MM.1S (cell line): ENCODE measurements at regions not wholly inside any gene's neighbourhood (a gene's known extent, or its start where the extent isn't known, plus 50 kb on each side); places are given as distances from the start of the nearest gene placed in this dataset.

ENCODE experiments used
- CTCF ChIP-seq: fragments of 300-600 bp; sonication (generic); IDR thresholded peaks from 2 replicates; pipeline ENCODE4 v1.5.1; 2016; ENCODE audit warnings: antibody characterized with exemption, low read length, mixed read lengths
- EZH2 ChIP-seq: fragments of 300-600 bp; sonication (generic); optimal IDR thresholded peaks from 2 replicates; pipeline ENCODE3; 2017; ENCODE audit warnings: low read depth, mild to moderate bottlenecking, antibody characterized with exemption, low read length, mixed read lengths

DNA sequence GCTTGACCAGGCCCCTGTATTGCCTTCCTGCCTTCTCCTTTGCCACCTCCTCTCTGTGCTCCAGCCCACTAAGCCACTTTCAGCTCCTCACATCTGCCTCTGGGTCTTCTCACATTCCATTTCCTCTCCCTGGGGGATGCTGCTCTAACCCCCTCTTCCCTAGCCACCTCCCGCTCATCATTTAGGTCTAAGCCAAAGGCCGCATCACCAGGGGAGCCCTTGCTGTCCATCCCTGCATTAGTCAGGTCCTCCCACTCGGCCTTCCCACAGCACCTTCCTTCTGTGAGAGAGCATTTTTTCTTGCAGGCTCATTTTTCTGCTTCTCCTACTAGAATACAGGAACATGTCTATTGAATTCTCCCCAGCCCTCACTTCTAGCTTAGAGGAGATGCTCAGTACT is 72.6 kb upstream of the GALNT10 start:
- TF ChIP-seq EZH2 (no peak), CTCF (no peak)
